ENCODE measurements at regions not wholly inside any gene's neighbourhood (a gene's known extent, or its start where the extent isn't known, plus 50 kb on each side); places are given as distances from the start of the nearest gene placed in this dataset.

DNA sequence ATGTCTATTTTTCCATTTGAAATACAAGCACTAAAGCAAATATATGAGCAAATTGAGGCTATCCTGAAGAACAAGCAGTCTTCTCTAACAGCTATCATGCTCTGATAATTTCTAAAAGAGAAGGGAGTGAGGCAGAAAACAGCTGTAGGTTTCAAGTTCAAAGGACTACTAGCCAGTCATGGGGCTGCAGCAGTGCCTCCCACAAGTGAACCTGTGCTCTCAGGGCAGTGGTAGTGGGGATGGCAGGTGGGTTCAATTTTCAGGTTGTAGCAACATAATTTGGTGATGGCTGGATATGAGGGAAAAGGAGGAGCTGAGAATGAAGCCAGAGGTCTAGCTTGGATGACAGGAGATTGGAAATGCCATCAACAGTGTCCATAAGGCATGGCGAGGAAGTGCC is 93.5 kb upstream of the ARHGAP20 start:
- no peak for DNase-seq
- Histone ChIP-seq H3K9me3 (no peaks in the 10 kb centered on the region), H3K27ac (no peak overlapping the region), H3K36me3 (no peaks in the 10 kb centered on the region), H3K27me3 (no peaks in the 10 kb centered on the region), H3K4me3 (no peak overlapping the region), H3K4me1 (no peaks in the 10 kb centered on the region)
- TF ChIP-seq, protein P1, sequence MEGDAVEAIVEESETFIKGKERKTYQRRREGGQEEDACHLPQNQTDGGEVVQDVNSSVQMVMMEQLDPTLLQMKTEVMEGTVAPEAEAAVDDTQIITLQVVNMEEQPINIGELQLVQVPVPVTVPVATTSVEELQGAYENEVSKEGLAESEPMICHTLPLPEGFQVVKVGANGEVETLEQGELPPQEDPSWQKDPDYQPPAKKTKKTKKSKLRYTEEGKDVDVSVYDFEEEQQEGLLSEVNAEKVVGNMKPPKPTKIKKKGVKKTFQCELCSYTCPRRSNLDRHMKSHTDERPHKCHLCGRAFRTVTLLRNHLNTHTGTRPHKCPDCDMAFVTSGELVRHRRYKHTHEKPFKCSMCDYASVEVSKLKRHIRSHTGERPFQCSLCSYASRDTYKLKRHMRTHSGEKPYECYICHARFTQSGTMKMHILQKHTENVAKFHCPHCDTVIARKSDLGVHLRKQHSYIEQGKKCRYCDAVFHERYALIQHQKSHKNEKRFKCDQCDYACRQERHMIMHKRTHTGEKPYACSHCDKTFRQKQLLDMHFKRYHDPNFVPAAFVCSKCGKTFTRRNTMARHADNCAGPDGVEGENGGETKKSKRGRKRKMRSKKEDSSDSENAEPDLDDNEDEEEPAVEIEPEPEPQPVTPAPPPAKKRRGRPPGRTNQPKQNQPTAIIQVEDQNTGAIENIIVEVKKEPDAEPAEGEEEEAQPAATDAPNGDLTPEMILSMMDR (IDR thresholded peaks at IDR 0.05): no peak

DNA sequence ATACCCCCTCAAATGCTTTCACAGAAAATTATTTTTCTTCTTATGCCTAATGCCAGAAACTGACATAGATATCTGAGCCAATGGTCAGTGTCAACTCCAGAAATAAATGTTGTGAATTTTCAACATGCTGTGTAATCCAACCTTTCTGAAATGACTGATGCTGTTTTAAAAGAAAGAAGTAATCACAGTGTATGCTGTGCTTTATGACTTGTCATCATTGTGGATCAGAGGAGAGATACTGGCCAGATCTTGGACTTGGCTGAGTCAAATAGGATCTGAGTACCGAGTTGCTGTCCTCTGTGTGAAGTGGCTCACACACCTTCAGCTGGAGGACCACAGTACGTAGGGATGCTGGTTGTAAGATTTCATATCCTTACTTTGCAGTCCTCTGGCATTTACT is 89.9 kb upstream of the ARHGAP20 start:
- no peaks in the 10 kb centered on the region for H3K27me3 ChIP-seq
- TF ChIP-seq, protein P1 (IDR thresholded peaks at IDR 0.05): no peak
- TF ChIP-seq POLR2A (IDR thresholded peaks at IDR 0.05): no peak
- H3K36me3 ChIP-seq: no peaks in the 10 kb centered on the region
- no peak overlapping the region for H3K27ac ChIP-seq
- no peak overlapping the region for H3K4me3 ChIP-seq
- H3K9me3 ChIP-seq: no peaks in the 10 kb centered on the region
- H3K4me1 ChIP-seq: no peaks in the 10 kb centered on the region
- DNase-seq: no peak

DNA sequence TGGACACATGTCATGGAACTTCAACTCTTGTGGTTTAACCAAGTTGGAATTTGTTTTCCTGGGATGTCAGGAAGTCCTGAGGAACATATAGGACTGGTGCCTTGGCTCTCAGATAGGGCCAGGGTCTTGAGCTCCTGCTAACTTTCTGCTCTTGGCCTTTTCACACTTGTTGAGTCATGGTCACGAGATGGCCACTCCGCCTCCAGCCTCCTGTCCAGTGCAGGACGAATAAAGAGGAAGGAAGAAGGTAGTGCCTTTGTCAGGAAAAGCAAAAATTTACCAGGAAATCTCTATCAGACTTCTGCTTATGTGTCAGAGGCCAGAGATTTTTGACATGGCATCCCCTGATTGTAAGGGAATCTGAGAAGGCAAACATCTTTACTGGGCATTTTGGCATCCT is 89.1 kb upstream of the ARHGAP20 start:
- no peaks in the 10 kb centered on the region for H3K9me3 ChIP-seq
- TF ChIP-seq, protein P1 (IDR thresholded peaks at IDR 0.05): no peak
- TF ChIP-seq POLR2A (IDR thresholded peaks at IDR 0.05): no peak
- H3K27me3 ChIP-seq: no peaks in the 10 kb centered on the region
- DNase-seq: no peak
- no peaks in the 10 kb centered on the region for H3K4me1 ChIP-seq
- no peaks in the 10 kb centered on the region for H3K36me3 ChIP-seq
- no peak overlapping the region for H3K27ac ChIP-seq
- no peak overlapping the region for H3K4me3 ChIP-seq

DNA sequence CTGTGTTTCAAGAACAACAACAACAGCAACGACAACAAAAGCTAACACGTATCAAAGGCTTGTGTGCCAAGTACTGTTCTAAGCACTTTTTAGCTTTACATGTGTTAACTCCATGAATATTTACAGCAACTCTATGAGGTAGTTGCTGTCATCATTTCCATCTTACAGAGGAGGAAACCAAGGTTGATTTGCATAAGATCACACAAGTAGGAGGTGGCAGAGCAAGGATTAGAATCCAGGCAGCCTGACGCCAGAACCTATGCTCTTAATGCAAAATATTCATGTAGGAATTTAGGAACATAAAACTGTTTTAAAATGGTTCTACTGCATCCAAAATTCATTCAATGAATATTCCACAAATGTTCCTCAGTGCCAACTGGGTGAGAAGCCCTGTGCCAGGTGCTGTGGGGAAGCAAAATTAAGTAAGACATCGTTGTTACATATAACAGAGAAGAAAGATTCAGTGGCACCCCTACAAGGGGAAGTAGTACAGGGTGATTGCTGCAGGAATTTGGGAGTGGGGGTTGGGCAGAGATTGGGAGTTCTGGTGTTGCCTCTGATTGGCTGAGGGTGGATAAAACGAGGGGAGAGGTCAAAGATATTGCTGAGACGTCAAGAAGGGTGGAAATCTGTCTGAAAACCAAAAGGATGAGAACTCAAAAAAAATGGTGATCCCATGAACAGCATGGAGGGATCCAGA is 86.1 kb upstream of the ARHGAP20 start:
- no peak for TF ChIP-seq POLR2A (IDR thresholded peaks at IDR 0.05)
- TF ChIP-seq, protein P1 (IDR thresholded peaks at IDR 0.05): no peak
- Histone ChIP-seq H3K27ac (no peak overlapping the region), H3K4me3 (no peak overlapping the region), H3K9me3 (no peaks in the 10 kb centered on the region), H3K36me3 (no peaks in the 10 kb centered on the region), H3K27me3 (no peaks in the 10 kb centered on the region), H3K4me1 (no peaks in the 10 kb centered on the region)
- no peak for DNase-seq

DNA sequence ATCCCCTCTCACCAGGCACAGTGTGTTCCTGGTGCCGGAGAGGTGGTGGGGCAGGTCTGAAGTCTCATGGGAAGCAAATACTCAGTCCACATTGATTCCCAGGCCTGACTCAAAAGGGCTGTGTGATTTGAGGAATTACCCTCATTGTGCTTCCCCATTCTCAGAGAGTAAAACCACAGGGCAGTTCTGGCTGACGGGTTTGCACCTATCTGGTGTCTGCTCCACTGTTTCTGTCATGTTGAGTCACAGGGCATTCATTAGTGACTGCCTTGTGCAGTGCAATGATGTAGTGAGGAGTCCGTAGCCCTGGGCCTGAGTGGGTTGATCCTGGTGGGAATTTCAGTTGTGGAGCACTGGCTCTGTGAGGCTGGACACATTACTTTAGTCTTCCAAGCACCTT is 85.2 kb upstream of the ARHGAP20 start:
- H3K36me3 ChIP-seq: no peaks in the 10 kb centered on the region
- no peaks in the 10 kb centered on the region for H3K4me1 ChIP-seq
- DNase-seq: no peak
- H3K4me3 ChIP-seq: no peak overlapping the region
- H3K27me3 ChIP-seq: no peaks in the 10 kb centered on the region
- H3K9me3 ChIP-seq: no peaks in the 10 kb centered on the region
- TF ChIP-seq, protein P1 (IDR thresholded peaks at IDR 0.05): no peak
- TF ChIP-seq POLR2A (IDR thresholded peaks at IDR 0.05): no peak
- no peak overlapping the region for H3K27ac ChIP-seq
